ENCODE measurements at regions not wholly inside any gene's neighbourhood (a gene's known extent, or its start where the extent isn't known, plus 50 kb on each side); places are given as distances from the start of the nearest gene placed in this dataset.
"Not testable (repeated sequence)": the region's sequence is repeated elsewhere in the genome, so short reads cannot be mapped to it uniquely, and the experiment has no call there.

GRCh38 chr3:80612366-80612765 lies 844.6 kb upstream of the ROBO1 start:
- Histone ChIP-seq H3K4me1 (no peaks in the 10 kb centered on the region), H3K4me3 (no peak overlapping the region), H3K36me3 (no peaks in the 10 kb centered on the region), H3K9me3 (no peaks in the 10 kb centered on the region), H3K27me3 (no peaks in the 10 kb centered on the region), H3K27ac (no peak overlapping the region)
- TF ChIP-seq CTCF (IDR thresholded peaks at IDR 0.05), result no peak
- ATAC-seq (no peak), DNase-seq (no peak)
- intact Hi-C loops (cut with DNase I), result no loop called here

- intact Hi-C loops (cut with DNase I); H3K4me1 ChIP-seq; H3K27me3 ChIP-seq; H3K4me3 ChIP-seq; H3K36me3 ChIP-seq; H3K9me3 ChIP-seq; DNase-seq; ATAC-seq; H3K27ac ChIP-seq: not testable (repeated sequence)
These were observed 840.3 kb upstream of the ROBO1 start for GRCh38 chr3:80608072-80608471.

GRCh38 chr3:80606073-80606472 lies 838.3 kb upstream of the ROBO1 start:
- ATAC-seq, result no peak

GRCh38 chr3:80601479-80601878 lies 833.7 kb upstream of the ROBO1 start:
- ATAC-seq, result no peak
- no peak overlapping the region for H3K27ac ChIP-seq
- H3K4me1 ChIP-seq, result no peaks in the 10 kb centered on the region
- no peaks in the 10 kb centered on the region for H3K36me3 ChIP-seq
- intact Hi-C loops (cut with DNase I), result no loop called here
- TF ChIP-seq CTCF (IDR thresholded peaks at IDR 0.05), result no peak
- H3K9me3 ChIP-seq, result peaks cover 0 to 17% of the 10 kb centered on the region in 2 donors
- DNase-seq, result no peak
- H3K27me3 ChIP-seq, result no peaks in the 10 kb centered on the region
- no peak overlapping the region for H3K4me3 ChIP-seq

More at GRCh38 chr3:80606073-80606472, 838.3 kb upstream of the ROBO1 start:
- Histone ChIP-seq H3K27ac (no peak overlapping the region), H3K27me3 (no peaks in the 10 kb centered on the region), H3K4me1 (no peaks in the 10 kb centered on the region), H3K9me3 (peaks cover 0 to 5% of the 10 kb centered on the region in 2 donors), H3K4me3 (no peak overlapping the region), H3K36me3 (no peaks in the 10 kb centered on the region)
- no peak for DNase-seq
- intact Hi-C loops (cut with DNase I), result no loop called here
- TF ChIP-seq CTCF (IDR thresholded peaks at IDR 0.05), result no peak

GRCh38 chr3:80592792-80593191 lies 825.0 kb upstream of the ROBO1 start:
- Histone ChIP-seq H3K4me1 (no peaks in the 10 kb centered on the region), H3K27ac (no peak overlapping the region), H3K4me3 (no peak overlapping the region), H3K27me3 (no peaks in the 10 kb centered on the region), H3K36me3 (no peaks in the 10 kb centered on the region), H3K9me3 (peaks cover 0 to 8% of the 10 kb centered on the region in 2 donors)
- ATAC-seq (no peak), DNase-seq (no peak)
- no peak for TF ChIP-seq CTCF (IDR thresholded peaks at IDR 0.05)
- intact Hi-C loops (cut with DNase I), result no loop called here

- no peaks in the 10 kb centered on the region for H3K4me1 ChIP-seq
- ATAC-seq (no peak), DNase-seq (no peak)
- intact Hi-C loops (cut with DNase I), result no loop called here
- no peaks in the 10 kb centered on the region for H3K27me3 ChIP-seq
- H3K36me3 ChIP-seq, result no peaks in the 10 kb centered on the region
- H3K4me3 ChIP-seq, result no peak overlapping the region
- H3K27ac ChIP-seq, result no peak overlapping the region
- TF ChIP-seq CTCF (IDR thresholded peaks at IDR 0.05), result no peak
- H3K9me3 ChIP-seq, result peaks cover 0 to 6% of the 10 kb centered on the region in 2 donors
These were observed 818.5 kb upstream of the ROBO1 start for GRCh38 chr3:80586338-80586737.
